ENCODE measurements at regions not wholly inside any gene's neighbourhood (a gene's known extent, or its start where the extent isn't known, plus 50 kb on each side); places are given as distances from the start of the nearest gene placed in this dataset.

DNA sequence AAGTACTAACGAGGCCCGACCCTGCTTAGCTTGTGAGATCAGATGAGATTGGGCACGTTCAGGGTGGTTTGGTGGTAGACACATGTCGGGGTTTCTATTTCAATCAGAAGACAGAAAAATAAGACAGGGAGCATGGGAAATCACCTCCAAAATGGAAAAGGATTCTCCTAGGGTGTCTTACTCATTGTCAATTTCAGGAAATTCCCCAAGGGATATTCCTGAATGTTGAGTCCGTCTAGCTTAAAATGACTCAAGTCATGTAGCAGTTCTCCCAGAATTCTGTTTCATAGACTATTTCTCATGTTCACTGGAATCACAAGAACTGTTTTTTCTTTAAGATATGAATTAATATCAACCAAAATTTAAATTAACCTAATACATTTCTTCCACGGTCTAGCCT is 380.1 kb downstream of the EFNB2 start:
- no peaks in the 10 kb centered on the region for H3K27me3 Mint-ChIP-seq (ENCODE audit: low read depth)
- no peak overlapping the region for H3K4me3 Mint-ChIP-seq
- no peaks in the 10 kb centered on the region for H3K36me3 Mint-ChIP-seq
- peaks cover 21% of the 10 kb centered on the region for H3K4me1 Mint-ChIP-seq
- H3K27ac Mint-ChIP-seq, result no peak overlapping the region
- DNase-seq (ENCODE audit: low spot score in 2 of 2, unreplicated experiment in 2 of 2), result no peak
- no peaks in the 10 kb centered on the region for H3K9me3 Mint-ChIP-seq
- TF ChIP-seq, protein P1, sequence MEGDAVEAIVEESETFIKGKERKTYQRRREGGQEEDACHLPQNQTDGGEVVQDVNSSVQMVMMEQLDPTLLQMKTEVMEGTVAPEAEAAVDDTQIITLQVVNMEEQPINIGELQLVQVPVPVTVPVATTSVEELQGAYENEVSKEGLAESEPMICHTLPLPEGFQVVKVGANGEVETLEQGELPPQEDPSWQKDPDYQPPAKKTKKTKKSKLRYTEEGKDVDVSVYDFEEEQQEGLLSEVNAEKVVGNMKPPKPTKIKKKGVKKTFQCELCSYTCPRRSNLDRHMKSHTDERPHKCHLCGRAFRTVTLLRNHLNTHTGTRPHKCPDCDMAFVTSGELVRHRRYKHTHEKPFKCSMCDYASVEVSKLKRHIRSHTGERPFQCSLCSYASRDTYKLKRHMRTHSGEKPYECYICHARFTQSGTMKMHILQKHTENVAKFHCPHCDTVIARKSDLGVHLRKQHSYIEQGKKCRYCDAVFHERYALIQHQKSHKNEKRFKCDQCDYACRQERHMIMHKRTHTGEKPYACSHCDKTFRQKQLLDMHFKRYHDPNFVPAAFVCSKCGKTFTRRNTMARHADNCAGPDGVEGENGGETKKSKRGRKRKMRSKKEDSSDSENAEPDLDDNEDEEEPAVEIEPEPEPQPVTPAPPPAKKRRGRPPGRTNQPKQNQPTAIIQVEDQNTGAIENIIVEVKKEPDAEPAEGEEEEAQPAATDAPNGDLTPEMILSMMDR (IDR thresholded peaks at IDR 0.05; ENCODE audit: unreplicated experiment), result no peak

GRCh38 chr13:106153876-106154275 is 381.6 kb downstream of the EFNB2 start:
- no peaks in the 10 kb centered on the region for H3K27me3 Mint-ChIP-seq (ENCODE audit: low read depth)
- no peak overlapping the region for H3K27ac Mint-ChIP-seq
- H3K9me3 Mint-ChIP-seq, result no peaks in the 10 kb centered on the region
- H3K4me1 Mint-ChIP-seq, result peaks cover 21% of the 10 kb centered on the region
- no peak overlapping the region for H3K4me3 Mint-ChIP-seq
- no peak for DNase-seq (ENCODE audit: low spot score in 2 of 2, unreplicated experiment in 2 of 2)
- no peaks in the 10 kb centered on the region for H3K36me3 Mint-ChIP-seq
- TF ChIP-seq, protein P1 (IDR thresholded peaks at IDR 0.05; ENCODE audit: unreplicated experiment), result no peak

- no peak overlapping the region for H3K4me3 Mint-ChIP-seq
- no peaks in the 10 kb centered on the region for H3K36me3 Mint-ChIP-seq
- H3K27me3 Mint-ChIP-seq (ENCODE audit: low read depth), result no peaks in the 10 kb centered on the region
- TF ChIP-seq, protein P1 (IDR thresholded peaks at IDR 0.05; ENCODE audit: unreplicated experiment), result no peak
- no peaks in the 10 kb centered on the region for H3K9me3 Mint-ChIP-seq
- no peak overlapping the region for H3K27ac Mint-ChIP-seq
- H3K4me1 Mint-ChIP-seq, result peaks cover 21% of the 10 kb centered on the region
- no peak for DNase-seq (ENCODE audit: low spot score in 2 of 2, unreplicated experiment in 2 of 2)
Measured at GRCh38 chr13:106153041-106153440, 382.4 kb downstream of the EFNB2 start.

DNA sequence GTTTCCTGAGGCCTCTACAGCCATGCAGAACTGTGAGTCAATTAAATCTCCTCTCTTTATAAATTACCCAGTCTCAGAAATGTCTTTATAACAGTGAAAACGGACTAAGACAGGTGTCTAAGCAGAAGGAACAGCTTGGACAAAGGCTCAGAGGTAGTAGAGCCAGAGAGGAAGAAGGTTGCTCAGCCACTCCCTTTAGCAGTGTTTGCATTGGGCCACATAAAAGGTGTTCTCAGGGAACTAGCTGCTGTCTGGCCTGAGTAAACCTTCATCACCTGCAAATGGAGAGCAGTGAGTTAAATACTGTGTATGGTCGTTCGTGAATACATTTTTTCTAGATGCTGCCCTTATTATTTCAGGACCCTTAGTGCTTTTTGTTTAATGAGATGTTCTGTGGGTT is 383.4 kb downstream of the EFNB2 start:
- no peak for DNase-seq (ENCODE audit: low spot score in 2 of 2, unreplicated experiment in 2 of 2)
- H3K9me3 Mint-ChIP-seq, result no peaks in the 10 kb centered on the region
- H3K27ac Mint-ChIP-seq, result no peak overlapping the region
- peaks cover 21% of the 10 kb centered on the region for H3K4me1 Mint-ChIP-seq
- no peak overlapping the region for H3K4me3 Mint-ChIP-seq
- no peaks in the 10 kb centered on the region for H3K36me3 Mint-ChIP-seq
- H3K27me3 Mint-ChIP-seq (ENCODE audit: low read depth), result no peaks in the 10 kb centered on the region
- TF ChIP-seq, protein P1 (IDR thresholded peaks at IDR 0.05; ENCODE audit: unreplicated experiment), result no peak

DNA sequence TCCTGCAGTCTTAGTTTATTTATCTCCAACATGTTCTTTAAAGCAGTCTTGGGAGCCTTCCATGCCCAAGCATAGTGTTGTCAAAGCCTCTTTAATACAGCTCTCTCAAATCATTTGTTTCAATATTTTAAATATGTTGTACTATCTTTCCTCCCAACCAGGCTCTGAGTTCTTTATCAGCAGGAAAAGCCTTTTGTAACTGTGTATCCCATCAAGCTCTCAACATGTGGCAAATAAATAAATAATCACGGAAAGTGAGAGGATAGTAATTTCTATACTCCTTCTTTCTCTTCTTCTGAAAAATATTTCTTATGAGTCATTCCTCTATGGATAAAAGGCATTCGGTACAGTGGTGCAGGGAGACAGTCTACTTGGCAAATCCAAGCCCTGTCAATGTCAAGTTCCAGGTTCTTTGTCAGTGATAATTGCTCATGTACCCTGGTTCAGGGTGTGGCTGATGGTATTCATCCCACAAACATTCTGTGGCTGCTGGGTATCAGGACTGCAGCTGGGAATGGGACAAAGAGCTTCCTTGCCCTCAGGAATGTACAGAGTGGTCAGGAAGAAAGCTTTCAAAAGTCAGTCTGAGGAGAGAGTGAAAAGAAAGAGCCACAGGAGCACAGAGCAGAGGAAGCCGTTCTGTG is 384.3 kb downstream of the EFNB2 start:
- no peak for DNase-seq (ENCODE audit: low spot score in 2 of 2, unreplicated experiment in 2 of 2)
- Mint-ChIP-seq H3K36me3 (no peaks in the 10 kb centered on the region), H3K9me3 (no peaks in the 10 kb centered on the region), H3K27ac (no peak overlapping the region), H3K4me3 (no peak overlapping the region), H3K4me1 (peaks cover 17% of the 10 kb centered on the region), H3K27me3 (ENCODE audit: low read depth) (no peaks in the 10 kb centered on the region)
- TF ChIP-seq, protein P1 (IDR thresholded peaks at IDR 0.05; ENCODE audit: unreplicated experiment), result no peak
